ENCODE measurements at regions not wholly inside any gene's neighbourhood (a gene's known extent, or its start where the extent isn't known, plus 50 kb on each side); places are given as distances from the start of the nearest gene placed in this dataset.

DNA sequence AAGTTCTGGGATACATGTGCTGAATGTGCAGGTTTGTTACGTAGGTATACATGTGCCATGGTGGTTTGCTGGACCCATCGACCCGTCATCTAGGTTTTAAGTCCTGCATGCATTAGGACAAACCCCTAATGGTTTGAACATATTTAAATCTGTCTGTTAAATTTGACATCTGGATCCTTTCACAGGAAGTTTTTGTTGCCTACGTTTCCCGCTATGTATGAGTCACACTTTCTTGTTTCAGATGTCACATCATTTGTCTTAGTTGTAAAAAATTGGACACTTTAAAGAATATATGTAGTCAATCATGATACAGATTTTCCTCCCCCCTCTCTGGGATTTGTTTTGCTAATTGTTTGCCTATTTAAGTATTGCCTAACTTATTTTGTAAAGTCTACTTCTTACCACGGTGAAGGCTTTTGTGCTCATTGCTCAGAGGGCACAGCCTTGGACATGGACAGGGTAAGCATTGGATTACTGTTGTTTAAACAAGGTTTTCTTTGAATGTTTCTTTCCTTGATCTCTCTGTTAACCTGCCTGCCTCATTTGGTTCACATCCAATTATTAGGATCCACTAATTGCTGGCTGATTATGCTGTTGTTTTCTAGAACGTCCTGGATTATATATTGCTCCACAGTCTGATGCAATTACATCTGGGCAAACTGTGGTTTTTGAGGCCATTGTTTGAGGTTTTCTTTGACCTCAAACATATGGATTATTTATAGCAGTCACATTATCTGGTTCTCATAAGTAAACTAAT, 1441.4 kb downstream of the AACS start:
- no peak for DNase-seq (ENCODE audit: low read depth, low spot score)

DNA sequence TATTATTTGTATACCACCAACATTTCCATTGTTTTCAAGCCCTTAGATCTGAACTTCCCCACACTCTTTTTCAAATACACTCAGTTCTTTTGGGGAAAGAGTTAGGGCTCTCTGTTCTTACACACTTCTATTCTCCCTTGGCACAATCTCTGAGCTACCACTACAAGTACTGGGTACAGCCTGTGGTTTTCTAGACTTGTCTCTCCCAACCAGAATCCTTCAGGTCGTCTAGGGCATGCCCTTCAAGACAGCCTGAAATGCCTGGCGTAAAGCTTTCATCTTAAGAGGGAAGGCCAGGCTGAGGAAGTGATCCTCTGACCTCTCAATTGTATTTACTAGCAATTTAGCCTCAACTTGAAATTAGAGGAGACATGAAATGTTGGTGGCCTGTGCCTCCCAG, 1442.0 kb downstream of the AACS start:
- DNase-seq (ENCODE audit: low read depth, low spot score): no peak

DNA sequence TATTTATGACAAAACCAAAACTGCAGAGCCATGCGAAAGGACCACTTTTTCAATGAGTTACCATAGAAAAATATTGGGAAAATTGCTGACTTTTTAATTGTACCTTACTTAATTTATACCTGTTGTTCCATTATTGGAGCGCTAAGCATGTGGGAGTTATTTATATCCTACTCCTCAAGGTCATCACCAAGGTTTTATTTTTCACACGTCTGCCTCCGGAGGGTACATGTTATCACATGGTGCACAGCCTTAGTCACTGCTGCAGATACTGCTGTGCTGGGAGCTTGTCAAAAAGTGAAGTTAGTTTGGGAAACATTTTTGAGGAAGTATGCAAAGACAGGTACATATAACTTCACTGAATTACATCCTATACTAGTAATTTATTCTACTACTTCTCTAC, 1444.3 kb downstream of the AACS start:
- DNase-seq (ENCODE audit: low read depth, low spot score): no peak

DNA sequence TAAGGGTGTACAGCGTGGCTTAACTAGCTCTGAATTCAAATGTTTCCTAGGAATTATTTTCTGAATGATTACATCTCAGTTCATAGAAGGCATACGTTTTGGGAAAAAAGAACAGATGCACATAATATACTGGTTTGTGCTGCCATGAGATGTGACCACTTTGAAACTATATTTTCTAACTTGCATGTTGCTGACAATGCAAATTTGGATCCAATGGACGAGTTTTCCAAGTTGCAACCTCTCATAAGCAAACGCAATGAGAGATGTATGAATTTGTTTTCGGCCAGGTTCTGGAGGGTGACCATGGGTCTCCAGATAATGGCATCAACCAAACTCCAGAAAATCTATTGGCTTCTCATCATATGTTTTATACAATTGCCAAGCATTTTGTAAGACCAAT, 1445.4 kb downstream of the AACS start:
- no peak for DNase-seq (ENCODE audit: low read depth, low spot score)

DNA sequence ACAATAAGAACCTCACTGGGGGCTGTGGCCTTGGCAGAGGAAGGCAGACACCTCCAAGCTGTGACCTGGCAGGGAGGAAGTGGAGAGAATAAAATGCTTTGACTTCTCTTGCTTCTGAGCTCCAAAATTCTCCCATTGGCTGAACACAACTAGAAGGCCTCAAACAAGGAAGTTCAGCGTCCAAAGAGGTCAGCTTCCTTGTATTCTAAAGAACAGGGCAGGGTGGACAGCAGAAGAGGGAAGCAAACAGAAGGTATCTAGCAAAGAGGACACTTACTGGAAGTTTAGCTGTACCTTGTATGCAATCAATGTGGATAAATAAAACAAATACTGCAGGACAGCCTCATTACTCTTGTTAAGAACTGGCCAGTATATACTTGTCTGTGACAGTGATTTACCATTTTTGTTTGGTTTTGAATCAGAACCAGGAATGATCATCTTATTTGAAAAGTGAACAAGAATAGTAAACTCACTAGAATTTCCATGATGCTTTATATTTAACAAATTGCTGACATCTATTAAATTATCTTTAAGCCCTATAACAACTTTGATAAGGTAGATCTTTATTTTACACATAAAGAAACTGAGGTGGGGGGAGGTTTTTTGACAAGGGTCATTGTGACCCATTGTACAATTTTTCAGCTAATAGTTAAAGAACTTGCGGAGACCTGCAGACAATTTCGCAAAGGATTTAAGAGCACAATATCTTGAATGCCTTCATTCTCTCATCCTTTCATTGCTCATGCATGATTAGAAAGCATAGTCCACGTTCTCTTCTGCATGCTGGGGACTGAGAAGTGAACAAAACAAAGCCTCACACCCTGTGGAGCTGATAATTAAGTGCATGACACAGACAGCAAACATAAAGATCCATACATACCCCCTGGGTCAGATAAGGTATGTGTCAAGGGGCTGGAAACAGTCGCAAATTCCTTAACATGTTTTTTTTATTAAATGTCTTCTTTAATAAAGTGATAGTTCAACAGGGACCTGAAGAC, 1448.0 kb downstream of the AACS start:
- no peak for DNase-seq (ENCODE audit: low read depth, low spot score)

DNA sequence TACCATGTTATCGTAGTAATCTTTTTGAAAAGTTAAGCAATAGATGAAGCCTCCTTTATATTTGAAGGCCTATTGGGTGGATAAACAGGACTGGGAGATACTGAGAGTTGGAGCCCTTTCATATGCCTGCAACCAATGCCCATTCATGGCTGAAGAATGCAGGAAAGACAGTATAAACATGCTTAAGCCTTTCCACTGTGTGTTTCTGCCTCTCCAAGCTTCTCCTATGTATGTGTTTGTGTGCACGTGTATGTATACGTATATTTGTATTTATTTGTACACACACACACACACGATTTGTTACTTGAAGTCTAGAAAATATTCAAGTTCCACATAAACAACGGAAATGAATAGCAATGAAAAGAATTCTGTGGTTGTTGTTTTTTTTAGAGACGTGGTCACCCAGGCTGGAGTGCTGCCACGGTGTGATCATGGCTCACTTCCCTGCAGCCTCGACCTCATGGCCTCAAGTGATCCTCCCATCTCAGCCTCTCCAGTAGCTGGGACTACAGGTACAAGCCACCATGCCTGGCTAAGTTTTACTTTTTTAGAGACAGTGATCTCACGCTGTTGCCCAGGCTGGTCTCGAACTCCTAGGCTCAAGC, 1453.5 kb downstream of the AACS start:
- DNase-seq (ENCODE audit: low read depth, low spot score): no peak

DNA sequence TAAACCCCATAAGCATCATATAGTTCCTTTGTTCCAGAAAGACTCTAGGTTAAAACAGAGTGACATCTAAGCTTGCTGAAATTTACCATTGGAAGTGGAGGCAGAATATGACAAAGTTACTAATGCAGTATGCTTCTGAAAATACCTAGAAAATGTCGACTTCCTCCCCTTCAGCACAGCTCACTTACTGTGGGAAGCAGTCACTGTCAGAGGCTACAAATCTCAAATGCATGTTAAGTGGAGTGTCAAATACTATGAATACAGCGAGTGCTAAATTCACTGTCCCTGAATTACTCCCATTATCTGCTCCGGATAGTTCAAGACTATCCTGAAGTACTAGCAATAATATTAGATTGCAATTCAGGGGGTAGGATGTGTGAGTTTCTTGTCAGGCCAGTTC, 1454.6 kb downstream of the AACS start:
- no peak for DNase-seq (ENCODE audit: low read depth, low spot score)

DNA sequence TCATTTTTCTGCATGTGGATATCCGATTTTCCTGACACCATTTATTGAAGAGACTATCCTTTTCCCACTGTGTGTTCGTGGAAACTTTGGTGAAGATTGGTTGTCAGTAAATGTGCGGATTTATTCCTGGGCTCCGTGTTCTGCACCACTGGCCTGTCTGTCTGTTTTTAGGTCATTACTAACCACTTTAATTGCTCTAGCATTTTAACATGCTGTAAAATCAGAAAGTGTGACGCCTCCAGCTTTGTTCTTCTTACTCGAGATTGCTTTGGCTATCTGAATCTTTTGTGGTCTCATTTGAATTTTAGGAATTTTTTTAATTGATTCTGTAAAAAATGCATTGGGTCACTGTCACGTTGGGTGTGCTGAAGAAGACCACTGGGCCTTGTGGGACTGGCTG, 1458.7 kb downstream of the AACS start:
- no peak for DNase-seq (ENCODE audit: low read depth, low spot score)

DNA sequence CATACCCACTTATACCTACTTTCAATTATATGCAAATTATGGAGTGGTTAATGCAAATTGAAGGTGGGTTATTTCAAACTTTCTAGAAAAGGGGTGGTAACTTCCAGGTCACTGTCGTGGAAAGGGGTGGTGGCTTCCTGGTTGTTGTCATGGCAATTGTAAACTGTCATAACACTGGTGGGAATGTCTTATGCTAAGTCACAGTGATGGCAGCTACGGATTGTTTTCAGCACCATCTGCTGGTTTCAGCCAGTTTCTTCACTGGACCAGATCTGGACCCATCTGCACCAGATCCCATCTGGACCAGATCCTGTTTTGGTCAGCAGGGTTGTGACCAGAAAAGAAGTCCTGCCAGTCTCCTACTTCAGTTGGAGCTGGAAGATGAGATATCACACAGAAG, 1469.3 kb downstream of the AACS start:
- no peak for DNase-seq (ENCODE audit: low read depth, low spot score)

DNA sequence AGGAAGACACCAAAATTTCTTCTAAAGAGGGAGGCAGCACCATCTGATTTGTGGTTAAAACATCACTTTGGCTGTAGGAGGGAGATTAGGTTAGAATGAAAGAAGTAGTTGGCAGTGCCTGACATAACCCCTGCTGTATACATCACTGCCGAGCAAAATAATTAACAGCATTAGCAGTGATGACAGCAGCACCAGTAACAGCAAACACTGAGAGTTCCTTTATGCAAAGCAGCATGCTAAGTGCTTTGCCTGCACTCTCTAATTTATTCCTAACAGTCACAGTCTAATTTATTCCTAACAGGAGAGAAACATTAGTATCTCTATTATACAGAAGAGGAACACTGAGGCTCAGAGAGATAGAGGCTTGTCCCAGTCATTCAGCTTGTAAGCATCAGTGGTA, 1469.7 kb downstream of the AACS start:
- DNase-seq (ENCODE audit: low read depth, low spot score): no peak

DNA sequence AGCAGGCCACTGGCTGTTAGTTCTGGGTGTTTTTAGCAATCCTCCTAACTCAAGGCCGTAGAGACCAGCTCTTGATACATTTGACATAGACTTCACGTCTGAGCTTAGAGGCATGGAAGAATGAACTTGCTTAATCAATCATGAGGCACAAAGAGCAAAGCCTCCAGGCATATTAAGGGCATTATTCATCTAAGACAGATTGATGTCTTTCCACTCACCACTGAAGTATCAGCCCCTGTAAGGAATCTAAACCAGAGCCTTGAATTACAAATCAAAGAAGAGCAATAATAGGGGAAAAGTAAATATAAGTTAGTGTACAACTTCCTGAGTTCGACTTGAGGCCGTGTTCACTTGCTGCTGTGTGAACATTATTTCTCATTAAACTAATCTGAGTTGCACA, 1470.7 kb downstream of the AACS start:
- DNase-seq (ENCODE audit: low read depth, low spot score): no peak

DNA sequence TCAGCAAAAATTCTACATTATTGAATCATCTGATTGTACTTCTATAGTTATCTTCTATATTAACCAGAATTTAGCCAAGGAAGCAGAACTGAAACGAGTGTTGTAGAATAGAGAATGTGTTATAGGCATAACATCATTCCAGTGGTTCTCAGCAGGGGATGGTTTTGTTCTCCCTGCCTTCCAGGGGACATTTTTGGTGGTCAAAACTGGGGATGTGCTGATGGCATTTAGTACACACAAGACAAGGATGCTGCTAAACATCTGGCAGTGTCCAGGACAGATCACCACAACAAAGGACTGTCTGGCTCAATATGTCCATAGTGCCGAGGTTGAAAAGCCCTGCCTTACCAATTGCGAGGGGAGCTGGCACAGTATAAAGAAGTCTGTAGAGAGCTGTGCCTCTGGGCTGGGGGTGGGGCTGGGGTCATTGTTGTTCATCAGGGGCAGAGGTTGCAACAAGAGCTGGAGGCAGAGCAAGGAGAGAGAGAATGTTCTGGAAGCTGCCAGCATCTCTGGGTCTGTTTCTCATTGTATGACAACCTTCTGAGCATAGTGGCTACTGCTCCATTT, 1472.8 kb downstream of the AACS start:
- no peak for DNase-seq (ENCODE audit: low read depth, low spot score)

DNA sequence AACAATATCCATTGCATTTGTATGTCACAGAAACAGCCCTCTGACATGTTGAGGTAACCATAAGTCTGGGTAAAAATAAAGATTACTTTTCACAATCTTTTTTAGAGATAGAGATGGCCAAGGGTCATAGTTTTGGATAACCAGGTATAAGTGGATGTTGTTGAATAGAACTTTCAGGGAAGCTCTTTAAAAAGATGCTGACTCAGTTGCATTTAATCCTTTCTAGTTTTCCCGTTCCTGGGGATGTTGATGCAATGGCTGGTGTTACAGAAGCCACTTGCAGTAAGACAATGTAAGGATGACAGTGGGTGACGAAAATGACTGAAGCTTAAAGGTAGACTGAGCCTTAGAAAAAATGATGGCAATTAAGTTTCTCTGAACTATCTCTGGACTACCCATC, 1473.7 kb downstream of the AACS start:
- DNase-seq (ENCODE audit: low read depth, low spot score): no peak

DNA sequence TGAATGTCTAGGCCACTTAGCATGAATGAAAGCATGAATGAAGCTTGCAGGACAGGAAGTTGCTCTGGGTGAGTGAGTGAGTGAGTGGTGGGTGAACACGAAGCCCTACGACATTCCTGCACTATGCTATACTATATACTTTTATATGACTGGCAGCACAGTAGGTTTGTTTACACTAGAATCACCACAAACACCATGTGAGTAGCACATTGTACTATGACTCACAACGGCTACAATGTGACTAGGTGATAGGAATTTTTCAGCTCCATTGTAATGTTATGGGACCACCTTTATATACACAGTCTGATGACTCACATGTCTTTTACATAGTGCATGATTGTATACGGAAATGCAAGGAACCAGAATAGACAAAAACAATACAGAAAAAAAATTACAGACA, 1480.2 kb downstream of the AACS start:
- no peak for DNase-seq (ENCODE audit: low read depth, low spot score)

DNA sequence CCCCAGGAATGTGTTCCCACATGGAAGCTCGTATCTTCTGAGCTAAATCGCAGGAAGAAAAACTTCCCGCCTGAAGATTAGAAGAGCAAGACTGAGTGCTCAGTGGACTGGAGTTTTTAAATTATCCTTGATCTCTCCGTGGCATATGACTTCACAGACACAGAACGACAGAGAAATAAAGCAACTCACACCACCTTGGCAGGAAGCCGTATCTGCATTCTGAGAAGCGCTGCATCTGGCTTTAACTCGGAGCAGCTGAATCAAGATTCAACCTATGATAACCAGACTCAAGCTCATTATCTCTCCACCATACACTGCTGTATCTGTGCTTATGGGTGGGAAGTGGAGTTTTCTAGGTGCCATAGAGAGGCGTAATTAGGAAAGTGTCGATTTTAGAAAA, 1482.7 kb downstream of the AACS start:
- no peak for DNase-seq (ENCODE audit: low read depth, low spot score)

DNA sequence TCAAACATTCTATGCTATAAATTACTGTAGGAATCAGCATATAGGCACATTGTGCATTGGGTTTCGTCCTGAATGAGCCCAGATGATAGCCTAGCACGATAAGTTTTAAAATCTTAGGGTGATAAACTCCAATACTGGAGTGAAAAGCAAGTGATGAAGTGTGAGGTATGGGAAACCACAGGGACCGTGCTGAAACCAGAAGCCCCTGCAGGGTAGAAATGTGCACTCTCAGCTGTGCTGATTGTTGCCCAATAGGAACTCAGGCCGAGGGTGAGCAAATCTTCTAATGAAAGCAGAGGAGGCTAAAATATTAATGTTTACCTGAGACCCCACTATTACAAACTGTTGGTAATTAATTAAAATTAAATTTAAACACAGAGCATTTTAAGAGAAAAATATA, 1486.6 kb downstream of the AACS start:
- no peak for DNase-seq (ENCODE audit: low read depth, low spot score)

DNA sequence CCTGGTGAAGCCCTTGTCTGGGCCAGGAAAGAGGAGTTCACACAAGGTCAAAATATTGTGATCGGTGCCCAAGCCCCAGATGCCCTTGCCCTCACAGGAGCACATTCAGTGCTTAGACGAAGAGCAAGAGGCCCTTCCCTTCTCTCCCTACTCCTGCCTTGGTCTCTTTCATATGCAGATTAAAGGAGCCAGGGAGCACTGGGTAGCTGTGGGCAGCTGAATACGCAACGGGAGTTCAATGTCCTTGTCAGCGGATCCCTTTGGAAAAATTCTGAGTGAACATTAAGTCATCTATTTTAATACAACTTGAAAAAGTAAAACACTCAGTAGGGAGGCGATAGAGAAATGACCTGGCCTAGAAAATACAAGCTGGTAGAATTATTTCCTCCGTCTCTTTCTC, 1489.4 kb downstream of the AACS start:
- DNase-seq (ENCODE audit: low read depth, low spot score): no peak

DNA sequence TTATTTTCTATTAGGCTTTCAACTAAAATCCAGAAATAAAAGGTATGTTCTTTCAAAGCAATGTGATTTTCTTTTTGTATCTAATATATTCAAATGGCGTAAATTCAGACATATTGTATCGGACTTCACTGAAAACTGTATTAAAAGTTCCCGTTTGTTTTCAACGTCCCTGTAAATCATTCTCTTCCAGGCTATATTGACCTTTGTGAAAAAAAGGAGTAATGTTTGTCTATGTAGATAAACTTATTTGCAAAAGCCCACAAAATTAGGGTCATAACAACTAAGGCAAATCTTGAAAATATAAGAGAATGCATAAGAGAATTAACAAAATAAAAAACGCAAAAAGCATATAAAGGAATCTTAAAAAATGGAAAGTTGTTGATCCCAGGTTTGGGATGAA, 1492.4 kb downstream of the AACS start:
- no peak for DNase-seq (ENCODE audit: low read depth, low spot score)

DNA sequence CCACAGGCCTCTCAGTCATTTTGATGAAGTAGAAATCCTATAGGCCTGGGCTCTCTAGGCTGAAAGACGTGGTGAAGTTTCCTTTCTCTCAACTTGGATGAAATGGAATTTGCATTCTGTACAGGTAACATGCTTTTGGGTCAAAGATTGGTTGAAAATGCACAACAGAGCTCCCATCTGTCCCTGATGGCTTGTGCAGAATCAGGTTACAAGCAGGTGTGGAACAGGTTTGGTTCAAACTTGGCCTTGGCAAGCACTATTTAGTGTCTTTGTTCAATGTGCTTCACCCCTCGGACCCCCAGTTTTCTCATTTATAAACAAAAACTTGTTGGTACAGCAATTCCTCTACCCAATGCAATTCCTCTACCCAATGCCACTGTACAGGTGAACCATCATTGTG, 1493.0 kb downstream of the AACS start:
- no peak for DNase-seq (ENCODE audit: low read depth, low spot score)

DNA sequence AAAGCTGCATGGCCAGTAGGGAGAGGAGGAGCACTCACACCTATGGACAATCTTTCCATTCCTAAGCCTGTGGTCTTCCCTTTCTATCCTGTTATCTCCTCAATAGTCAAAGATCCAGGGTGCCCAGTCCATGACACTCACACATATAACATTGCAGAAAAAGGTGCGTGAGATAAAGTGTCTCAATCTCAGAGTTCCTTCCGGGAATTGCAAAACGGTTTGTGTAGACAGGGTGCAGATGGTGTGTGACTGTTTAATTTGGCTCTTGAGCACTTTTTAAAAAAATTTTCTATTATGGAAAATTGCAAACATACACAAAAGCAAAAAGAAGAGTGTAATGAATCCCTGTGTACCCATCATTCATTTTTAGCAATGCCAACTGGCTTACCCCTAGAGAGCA, 1493.6 kb downstream of the AACS start:
- DNase-seq (ENCODE audit: low read depth, low spot score): no peak

DNA sequence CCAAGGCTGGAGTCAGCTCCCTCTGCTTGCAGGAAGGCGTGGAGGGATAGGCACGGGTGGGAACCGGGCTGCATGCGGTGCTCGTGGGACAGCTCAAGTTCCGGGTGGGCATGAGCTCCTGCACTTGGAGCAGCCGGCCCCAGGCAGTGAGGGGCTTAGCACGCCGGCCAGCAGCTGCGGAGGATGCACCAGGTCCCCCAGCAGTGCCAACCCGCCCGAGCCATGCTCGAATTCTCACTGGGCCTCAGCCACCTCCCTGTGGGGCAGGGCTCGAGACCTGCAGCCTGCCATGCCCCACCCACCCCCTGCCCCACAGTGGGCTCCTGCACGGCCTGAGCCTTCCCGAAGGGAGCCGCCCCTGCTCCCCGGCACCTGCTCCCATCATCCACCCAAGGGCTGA, 1501.8 kb downstream of the AACS start:
- no peak for DNase-seq (ENCODE audit: low read depth, low spot score)

DNA sequence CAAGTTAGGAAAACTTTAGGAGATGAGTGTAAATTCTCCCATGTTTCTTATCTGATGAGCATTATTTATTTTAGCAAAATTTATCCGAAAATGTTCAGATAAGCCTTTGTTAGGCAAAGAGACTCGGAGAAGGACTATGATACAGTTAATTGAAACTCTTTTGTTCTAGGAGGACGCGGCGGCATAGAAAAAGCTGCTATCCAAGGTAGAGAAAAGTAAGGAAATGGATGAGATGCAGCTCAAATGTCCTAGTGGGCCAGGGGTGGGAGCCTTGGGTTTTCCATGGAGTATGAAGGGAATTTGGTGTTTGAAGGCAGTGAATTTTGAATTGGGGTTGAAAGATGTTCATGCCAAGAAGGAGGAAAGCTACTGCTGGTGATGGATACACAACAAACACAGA, 1504.5 kb downstream of the AACS start:
- no peak for DNase-seq (ENCODE audit: low read depth, low spot score)

Data from brain pericyte (primary cell).